WTC11 (cell line): ENCODE measurements at regions not wholly inside any gene's neighbourhood (a gene's known extent, or its start where the extent isn't known, plus 50 kb on each side); places are given as distances from the start of the nearest gene placed in this dataset.

ENCODE experiments used
- CTCF ChIP-seq: fragments of 200-600 bp; IDR thresholded peaks from 2 replicates; pipeline ENCODE4 v1.8.0; 2022; ENCODE audit warnings: antibody characterized with exemption
- NR2C2 ChIP-seq: sonication (generic); formaldehyde crosslinking; IDR thresholded peaks from 2 replicates; pipeline ENCODE4 v1.8.0; 2022; ENCODE audit warnings: mild to moderate bottlenecking, missing genetic modification reagents

- TF ChIP-seq NR2C2 (CRISPR knock-in tag) = no peak
- no peak for TF ChIP-seq CTCF
These were observed 177.1 kb upstream of the ARID1B start for GRCh38 chr6:156599978-156600590.
